ENCODE measurements at regions not wholly inside any gene's neighbourhood (a gene's known extent, or its start where the extent isn't known, plus 50 kb on each side); places are given as distances from the start of the nearest gene placed in this dataset.

DNA sequence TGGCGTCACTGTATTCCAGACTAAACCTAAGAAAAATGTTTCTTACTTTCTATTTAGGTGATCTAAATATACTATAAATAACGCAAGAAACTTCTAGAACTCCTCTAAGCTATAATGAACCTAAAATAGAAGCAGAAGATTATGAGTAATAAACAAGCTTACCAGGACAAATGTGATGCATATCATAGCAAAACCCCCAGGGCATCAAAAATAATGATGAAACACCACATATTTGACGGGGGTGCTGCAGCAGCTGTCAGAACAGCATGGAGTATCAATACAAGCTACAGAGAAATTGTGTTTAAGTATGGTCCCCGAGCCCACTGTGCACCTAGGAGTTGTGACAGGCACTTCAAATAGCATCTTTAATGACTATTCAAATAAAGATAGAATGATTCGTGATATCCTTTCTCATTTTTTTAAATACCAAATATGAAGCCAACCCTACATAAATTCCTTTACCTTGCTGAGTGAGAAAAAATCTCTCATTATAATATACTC, 337.3 kb downstream of the CENPC start (continued):
- TF ChIP-seq, protein P1, sequence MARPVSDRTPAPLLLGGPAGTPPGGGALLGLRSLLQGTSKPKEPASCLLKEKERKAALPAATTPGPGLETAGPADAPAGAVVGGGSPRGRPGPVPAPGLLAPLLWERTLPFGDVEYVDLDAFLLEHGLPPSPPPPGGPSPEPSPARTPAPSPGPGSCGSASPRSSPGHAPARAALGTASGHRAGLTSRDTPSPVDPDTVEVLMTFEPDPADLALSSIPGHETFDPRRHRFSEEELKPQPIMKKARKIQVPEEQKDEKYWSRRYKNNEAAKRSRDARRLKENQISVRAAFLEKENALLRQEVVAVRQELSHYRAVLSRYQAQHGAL (CRISPR knock-in tag; IDR thresholded peaks at IDR 0.05; ENCODE audit: not compliant biosample characterization), result no peak
- TF ChIP-seq ARHGAP35 (CRISPR knock-in tag; IDR thresholded peaks at IDR 0.05; ENCODE audit: borderline replicate concordance) (no peak), PAWR (CRISPR knock-in tag; IDR thresholded peaks at IDR 0.05; ENCODE audit: borderline replicate concordance) (no peak)

DNA sequence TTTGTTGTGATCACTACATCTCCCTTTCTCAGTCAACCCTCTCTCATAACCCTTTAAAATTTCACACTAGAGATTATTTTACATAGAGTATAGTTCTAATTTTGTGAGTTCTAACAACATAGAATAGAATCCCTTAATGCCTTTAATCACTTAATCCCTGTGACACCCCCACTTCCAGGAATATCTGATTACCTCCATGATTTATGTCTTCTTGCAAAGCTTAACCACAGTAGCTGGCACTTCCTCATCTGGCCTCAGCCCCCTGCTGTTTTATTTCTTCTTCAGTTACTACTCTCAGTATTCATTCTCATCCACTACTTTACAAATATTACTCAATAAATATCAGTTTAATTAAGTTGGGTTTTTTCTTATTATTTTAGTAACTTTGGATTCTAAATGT, 340.9 kb downstream of the CENPC start:
- no peak overlapping the region for H2AFZ ChIP-seq (ENCODE audit: low read length)
- H3K27me3 ChIP-seq (ENCODE audit: control insufficient read depth in 1 of 2, insufficient read depth in 2 of 2, low read length in 2 of 2), result no peaks in the 10 kb centered on the region
- no peaks in the 10 kb centered on the region for H3K9me3 ChIP-seq (ENCODE audit: low read length)
- in situ Hi-C loops (cut with HindIII; ENCODE audit: extremely low pct_ligation_motif_present, low pct_unique_long_range_greater_than_20kb) (no loop called here), intact Hi-C loops (cut with micrococcal nuclease; ENCODE audit: unreplicated experiment) (no loop called here)
- DNase-seq (ENCODE audit: low spot score), result no peak
- ATAC-seq, result no peak
- H4K20me1 ChIP-seq (ENCODE audit: insufficient read depth, low read length), result no peaks in the 10 kb centered on the region
- CTCF ChIA-PET (ENCODE audit: low intra/inter-chr PET ratio, low total read pairs), result no interaction called here
- no peaks in the 10 kb centered on the region for H3K36me3 ChIP-seq (replicated peaks in 1 of 2; ENCODE audit: control insufficient read depth in 1 of 2, insufficient read depth in 2 of 2, low read length in 2 of 2)
- H3K9ac ChIP-seq (ENCODE audit: insufficient read depth, low read depth, low read length), result no peak overlapping the region
- H3K4me2 ChIP-seq (ENCODE audit: low read depth, low read length), result no peak overlapping the region
- no peak overlapping the region for H3K27ac ChIP-seq (ENCODE audit: extremely low read length, insufficient read depth, low read length)
- H3K4me3 ChIP-seq (replicated peaks in 1 of 3; ENCODE audit: insufficient read depth in 1 of 3, low read depth in 2 of 3, low read length in 3 of 3), result no peak overlapping the region
- POLR2A ChIA-PET, result no interaction called here
- H3K79me2 ChIP-seq (ENCODE audit: insufficient read depth, low read length), result no peaks in the 10 kb centered on the region
- no TSS peak for BruUV-seq (replicated peaks)
- H3K4me1 ChIP-seq (ENCODE audit: insufficient read depth, low read length), result no peaks in the 10 kb centered on the region
- TF ChIP-seq, protein P2, sequence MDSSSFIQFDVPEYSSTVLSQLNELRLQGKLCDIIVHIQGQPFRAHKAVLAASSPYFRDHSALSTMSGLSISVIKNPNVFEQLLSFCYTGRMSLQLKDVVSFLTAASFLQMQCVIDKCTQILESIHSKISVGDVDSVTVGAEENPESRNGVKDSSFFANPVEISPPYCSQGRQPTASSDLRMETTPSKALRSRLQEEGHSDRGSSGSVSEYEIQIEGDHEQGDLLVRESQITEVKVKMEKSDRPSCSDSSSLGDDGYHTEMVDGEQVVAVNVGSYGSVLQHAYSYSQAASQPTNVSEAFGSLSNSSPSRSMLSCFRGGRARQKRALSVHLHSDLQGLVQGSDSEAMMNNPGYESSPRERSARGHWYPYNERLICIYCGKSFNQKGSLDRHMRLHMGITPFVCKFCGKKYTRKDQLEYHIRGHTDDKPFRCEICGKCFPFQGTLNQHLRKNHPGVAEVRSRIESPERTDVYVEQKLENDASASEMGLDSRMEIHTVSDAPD (CRISPR knock-in tag; IDR thresholded peaks at IDR 0.05), result no peak
- no peak for TF ChIP-seq ZNF713 (CRISPR knock-in tag; IDR thresholded peaks at IDR 0.05)
- TF ChIP-seq ZNF562 (CRISPR knock-in tag; IDR thresholded peaks at IDR 0.05; ENCODE audit: borderline replicate concordance), result no peak
- no peak for TF ChIP-seq SNAI1 (CRISPR knock-in tag; IDR thresholded peaks at IDR 0.05; ENCODE audit: borderline replicate concordance)
- TF ChIP-seq PLRG1 (conservative IDR thresholded peaks at IDR 0.05), result no peak
- TF ChIP-seq HOXA9 (CRISPR knock-in tag; IDR thresholded peaks at IDR 0.05; ENCODE audit: borderline replicate concordance), result no peak
- no peak for TF ChIP-seq ZNF251 (CRISPR knock-in tag; IDR thresholded peaks at IDR 0.05)
- FAIRE-seq, result no peak

All from HepG2 (cell line).